ENCODE measurements at regions not wholly inside any gene's neighbourhood (a gene's known extent, or its start where the extent isn't known, plus 50 kb on each side); places are given as distances from the start of the nearest gene placed in this dataset.

DNA sequence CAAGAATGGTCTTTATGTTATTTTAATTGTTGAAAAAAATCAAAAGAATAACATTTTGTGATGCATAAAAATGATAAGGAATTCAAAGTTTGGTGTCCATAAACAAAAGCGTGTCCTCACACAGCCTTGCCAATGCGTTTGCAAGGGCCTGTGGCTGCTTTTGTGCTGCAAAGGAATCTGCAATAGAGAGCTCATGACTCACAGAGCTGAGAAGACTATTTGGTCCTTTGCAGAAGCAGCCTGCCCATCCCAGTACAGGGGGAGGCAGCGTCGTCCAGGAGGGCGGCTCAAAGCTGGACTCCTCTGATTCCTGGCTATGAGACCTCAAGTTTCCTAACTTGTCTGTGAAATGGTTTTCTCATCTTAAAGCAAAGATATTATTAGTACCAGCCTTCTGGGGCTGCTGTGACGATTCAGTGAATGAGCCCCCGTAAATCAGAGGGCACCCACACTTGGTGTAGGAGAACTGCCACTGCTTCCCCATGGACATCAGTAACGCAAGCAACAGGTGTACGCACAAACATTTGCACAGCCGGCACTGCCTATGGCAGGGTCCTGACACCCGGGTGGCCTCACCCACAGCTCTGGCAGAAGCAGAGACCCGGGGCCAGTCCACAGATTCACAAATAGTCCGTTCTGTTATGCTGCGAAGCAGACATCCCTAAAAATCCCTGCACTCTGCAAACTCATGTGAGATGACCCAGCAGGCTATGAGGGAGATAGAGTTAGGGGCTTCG lies 70.6 kb upstream of the ASAP2 start:
- DNase-seq: no peak

DNA sequence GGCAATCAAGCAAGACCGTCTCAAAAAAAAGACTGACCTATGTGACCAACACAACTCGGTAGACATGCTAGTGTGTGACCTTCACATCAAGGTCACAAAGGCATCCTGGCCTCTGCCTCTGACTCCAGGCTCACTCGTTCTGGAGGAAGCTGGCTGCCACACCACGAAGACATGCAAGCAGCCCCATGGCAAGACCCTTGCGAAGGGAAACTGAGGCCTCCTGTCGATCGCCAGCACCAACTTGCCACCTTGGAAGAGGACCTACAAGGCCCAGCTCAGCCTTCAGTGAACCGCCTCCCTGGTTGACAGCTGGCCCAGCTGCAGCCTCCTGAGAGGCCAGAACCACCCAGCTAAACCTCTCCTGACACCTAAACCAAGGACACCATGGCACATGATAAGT lies 79.3 kb upstream of the ASAP2 start:
- peak; percentile 37 for DNase-seq

DNA sequence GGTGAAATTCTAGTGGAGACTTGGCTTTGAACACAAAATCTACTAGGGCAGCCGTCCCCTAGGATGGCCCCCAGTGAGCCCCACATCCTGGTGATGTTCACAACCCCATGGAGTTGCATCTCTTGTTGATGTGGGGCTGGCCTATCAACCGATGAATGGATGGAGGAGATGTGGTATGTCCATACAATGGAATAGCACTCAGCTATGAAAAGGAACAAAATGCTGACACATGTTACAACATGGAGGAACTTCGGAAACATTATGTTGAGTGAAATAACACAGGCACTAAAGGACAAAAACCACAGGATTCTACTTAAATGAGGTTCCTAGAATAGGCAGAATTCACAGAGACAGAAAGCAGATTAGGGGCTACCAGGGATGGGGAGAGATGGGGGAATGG lies 80.1 kb upstream of the ASAP2 start:
- DNase-seq: no peak

DNA sequence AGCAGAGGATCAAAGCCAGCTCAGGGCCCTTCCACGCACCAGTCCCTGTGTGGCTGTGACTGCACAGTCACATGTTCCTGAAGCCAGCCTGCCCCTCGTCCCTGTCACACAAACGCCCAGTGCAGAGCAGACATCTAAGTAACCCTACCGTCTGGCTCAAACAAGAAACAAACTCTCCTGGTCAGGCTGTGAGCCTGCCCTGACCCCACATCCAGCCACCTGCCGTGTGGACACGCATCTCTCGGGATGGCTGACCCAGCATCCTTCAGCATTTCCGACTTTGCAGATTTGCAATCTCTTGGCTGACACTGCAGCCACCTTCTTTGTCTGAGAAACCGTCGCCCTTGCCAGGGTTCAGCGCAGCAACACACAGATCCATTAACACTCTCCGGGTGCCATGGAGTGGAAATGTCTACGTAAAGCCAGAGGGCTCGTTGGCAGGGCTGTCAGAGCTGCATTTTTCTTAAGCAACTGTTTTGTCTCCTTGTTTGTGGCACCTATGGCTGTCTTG lies 82.3 kb upstream of the ASAP2 start:
- DNase-seq: peak; percentile 25

DNA sequence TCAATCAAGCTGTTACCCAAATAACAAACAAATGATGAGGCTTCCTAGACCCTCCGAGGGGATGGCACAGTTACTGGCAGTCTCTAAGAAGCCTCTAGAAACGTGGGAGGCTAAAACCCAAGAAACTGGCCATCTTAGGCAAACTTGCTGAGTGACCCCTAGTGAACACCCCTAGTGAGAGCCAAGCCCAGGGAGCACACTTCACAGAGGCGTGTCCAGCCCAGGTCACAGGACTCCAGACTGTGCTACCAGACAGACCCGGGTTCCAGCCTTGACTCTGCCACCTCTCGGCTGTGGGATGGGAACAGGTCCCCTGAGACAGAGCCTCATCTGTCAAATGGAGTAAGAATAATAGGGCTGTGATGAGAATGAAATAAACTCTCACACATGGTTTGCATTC lies 83.5 kb upstream of the ASAP2 start:
- DNase-seq: peak; percentile 34

DNA sequence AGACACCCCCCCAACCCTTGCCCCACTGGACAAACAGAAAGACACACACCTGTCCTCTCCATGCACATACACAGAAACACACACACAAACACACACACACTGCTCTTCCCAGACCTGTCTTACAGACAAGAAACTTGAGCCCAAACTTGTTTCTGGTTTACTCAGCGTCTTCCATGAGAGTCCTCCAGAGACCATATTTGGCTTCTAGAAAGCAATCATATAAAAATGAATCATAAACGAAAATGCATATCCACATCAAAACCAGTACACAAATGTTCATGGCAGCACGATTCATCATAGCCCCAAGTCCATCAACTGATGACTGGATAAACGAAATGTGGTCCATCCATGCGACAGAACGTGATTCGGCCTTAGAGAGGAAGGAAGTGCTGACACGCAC lies 84.2 kb upstream of the ASAP2 start:
- no peak for DNase-seq

DNA sequence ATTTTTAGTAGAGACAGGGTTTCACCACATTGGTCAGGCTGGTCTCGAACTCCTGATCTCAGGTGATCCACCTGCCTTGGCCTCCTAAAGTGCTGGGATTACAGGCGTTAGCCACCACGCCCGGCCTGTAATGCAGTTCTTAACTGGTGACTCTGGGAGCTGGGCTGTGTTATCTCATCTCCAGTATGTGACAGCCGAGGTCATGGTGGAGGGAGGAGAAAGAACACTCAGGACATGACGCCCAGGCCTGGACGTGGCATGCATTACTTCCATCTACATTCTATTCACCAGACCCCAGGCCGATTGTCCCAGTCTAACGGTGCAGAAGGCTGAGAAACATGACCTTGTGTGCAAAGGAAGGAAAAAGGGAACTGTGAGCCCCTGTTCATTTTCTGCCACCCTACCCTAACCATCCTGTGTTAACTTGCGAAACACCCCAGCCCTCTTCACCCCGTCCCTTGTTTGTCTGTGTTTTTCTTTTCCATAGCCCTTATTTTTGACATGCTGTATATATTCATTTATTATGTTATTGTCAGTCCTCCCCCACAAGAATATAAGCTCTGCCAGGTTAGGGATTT lies 88.1 kb upstream of the ASAP2 start:
- DNase-seq: peak; percentile 11

DNA sequence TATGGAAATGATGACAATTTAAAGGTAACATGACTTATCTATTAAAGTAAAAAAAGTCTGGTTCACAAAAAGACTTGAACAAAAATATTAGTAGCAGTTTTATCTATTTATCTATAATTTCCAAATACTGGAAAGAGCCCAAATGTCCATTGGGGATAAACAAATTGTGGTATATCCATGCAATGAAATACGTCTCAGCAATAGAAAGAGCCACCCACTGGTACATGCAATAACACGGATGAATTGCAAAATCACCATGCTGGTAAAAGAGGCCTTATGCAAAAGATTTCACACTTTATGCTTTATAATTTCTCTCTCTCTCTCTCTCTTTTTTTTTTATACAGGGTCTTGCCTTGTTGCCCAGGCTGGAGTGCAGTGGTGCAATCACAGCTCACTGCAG lies 91.4 kb upstream of the ASAP2 start:
- no peak for DNase-seq

DNA sequence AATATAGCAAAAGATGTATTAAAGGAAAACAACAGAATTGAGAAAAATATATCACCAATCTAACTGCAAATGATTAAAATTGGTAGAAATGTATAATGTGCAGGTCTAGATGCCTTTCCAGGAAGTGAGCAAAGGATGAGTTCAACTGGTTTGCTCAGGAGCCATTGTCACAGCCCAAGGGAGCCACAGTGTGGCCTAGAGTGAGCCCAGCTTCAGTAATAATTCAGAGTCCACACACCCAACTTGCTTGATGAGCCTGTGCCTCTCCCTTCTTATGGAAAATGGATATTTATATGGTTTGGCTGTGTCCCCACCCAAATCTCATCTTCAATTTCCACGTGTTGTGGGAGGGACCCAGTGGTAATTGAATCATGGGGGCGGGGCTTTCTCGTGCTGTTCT lies 92.2 kb upstream of the ASAP2 start:
- DNase-seq: no peak

DNA sequence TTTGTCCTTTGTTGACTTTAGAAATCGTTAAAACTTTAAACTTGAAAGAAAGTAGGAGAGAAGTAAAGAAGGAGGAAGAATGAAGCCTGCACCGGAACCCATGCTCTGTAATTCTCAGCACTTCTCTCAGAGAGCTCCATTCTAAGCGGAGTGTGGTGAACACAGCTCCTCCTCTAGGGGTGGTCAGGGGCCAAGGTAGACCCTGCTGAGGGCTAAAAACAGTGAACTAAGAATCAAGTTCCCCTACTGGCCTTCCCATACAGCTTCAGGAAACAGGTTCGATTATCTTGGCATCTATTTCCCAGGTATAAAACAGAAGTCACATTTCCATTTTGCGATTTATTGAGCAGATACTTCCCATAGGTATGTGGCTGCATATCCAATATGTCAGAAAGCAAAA lies 92.7 kb upstream of the ASAP2 start:
- no peak for DNase-seq

DNA sequence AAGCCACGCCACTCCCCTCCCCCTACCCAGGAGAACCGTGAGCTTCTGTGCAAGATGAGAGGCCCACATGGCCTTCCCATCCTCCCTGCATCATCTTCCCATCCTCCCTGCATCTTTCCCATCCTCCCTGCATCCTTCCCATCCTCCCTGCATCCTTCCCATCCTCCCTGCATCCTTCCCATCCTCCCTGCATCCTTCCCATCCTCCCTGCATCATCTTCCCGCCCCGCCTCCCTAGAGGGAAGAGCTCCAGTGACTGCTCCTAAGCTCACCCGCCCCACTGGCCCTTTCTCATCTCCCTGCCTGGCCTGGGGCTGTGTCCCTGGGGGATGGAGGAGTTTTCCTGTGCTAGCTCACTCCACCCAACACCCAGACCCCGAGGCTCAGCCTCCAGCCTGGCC lies 93.3 kb upstream of the ASAP2 start:
- no peak for DNase-seq

DNA sequence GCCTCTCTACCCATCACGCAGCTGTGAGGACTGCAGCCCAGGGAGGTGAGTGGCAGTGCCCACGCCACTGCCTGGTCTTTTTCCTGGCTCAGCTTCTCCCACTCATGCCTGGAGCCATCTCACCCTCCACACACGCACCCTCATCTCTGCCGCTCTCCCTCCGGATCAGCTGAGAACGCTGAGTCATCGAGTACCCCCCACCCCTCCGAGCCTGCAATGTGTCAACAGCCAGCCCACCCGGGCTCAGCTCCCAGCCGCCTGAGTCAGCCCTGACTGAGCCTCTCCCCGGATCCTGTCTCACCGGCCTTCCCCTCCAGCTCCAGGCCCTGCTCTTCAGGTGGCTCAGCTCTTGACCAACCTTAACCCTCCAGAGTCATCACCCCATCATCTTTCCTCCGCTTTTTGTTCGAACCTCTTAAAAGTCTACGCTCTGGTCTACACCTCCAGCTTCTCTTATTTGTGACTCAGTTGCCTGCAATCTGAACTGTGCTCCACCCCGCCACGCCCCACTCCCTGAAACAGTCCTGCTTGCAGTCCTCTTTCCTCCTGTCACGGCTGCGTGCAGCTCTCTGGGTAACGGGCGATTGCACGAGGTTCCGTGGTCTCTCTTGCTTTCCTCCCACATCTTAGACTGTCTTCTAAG lies 94.4 kb upstream of the ASAP2 start:
- DNase-seq: peak; percentile 42

DNA sequence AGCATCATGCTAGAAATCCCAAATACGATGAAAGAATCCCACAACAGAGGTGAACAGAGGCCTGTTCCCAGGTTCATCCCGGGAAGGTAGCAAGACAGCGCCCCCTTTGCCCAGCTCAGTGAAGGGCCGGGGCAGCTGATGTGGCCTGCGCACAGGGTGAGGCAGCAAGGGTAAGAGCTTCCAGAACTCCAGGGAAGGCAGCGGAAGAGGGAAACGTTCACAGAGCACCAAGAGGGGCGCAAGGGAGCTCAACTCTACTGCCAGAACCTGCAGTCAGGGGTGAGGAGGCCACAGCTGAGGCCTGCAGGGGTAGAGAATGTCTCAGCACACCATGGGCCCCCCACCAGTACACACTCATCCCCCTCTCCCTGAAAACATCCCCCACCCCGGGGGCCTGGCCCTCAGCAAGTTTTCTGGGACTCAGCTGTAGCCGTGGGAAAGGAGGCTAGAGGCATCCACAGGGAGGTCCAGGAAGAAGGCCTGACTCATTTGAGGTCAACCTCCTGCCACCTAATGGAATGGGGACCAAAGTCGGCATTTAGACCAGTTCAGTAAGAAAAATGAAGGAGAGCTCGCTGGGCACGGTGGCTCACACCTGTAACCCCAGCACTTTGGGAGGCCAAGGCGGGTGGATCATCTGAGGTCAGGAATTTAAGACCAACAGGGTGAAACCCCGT lies 95.6 kb upstream of the ASAP2 start:
- peak; percentile 32 for DNase-seq

DNA sequence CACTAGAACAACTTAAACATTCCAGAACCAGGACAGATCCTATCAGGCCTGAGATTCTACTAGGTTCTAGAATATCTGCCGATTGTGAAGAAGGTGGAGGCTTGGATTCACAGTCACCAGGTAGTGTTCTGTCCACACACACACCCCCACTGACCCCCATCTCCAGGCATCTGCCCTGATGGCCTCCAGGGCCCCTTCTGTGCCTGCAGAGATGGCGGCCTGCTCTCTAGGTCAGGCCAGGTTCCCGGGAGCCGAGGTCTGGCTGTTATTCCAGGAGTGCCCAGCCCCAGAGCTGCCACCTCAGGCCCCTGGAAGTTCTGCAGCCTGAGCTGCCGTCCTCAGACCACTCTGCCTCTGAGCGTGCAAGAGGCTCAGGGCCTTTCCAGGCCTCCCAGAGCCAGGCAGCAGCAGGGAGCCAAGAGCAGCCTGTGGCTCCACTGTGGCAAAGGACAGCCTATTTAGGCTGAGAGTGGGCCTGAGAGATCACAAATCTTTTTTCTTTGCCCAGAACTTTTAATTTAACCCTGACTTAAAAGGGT lies 96.2 kb upstream of the ASAP2 start:
- DNase-seq: peak; percentile 24

DNA sequence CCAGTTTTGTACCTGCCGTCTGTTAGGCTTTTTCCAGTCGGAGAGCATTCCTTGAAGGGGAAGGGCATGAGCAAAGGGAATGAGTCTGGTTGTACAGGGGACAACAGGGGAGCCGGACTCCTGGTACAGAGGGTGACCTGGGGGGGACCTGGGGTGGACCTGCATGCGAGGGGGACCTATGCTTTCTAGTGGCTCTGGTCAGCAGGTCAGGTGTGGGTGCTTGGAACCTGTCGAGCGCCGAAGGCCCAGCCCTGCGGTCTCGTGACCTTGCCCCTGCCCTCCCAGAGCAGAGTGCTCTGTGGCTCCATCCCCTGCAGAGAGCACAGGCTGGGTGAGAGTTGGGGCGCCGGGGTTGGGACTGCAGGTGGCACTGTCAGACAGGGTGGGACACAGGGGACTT lies 96.7 kb upstream of the ASAP2 start:
- DNase-seq: no peak

DNA sequence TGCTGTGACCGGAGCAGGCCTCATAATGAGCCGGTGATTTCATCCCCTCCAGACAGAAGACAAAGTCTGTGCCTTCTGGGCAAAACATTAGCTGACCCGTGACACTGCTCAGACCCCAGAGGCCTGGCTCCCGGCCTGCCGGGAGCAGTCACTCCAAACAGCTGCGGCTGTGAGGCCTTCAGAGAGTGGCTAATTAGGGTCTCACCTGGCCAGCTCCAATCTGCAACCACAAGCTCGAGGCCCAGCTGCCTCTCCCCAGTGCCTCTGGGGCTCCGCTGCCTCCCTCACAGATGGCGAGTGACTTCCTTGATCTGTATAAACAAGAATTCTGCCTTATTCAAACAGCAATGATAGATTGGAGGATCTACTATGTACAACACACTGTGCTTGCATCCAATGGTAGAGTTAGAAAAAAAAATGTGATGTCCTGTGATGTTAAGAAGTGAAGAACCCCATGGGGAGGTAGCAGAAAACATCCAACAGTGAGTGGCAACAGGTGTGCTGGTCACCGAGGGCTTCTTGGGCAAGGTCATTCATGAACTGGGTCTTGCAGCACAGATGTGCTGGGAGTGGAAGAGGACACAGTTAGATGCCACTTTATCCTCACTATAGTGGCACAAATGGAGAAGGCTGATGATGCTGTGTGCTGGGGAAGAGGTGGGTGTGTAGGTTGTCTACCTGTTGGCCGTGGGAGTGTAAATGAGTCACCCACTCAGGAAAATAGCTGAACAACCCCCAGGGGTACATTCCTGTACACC lies 98.2 kb upstream of the ASAP2 start:
- no peak for DNase-seq

DNA sequence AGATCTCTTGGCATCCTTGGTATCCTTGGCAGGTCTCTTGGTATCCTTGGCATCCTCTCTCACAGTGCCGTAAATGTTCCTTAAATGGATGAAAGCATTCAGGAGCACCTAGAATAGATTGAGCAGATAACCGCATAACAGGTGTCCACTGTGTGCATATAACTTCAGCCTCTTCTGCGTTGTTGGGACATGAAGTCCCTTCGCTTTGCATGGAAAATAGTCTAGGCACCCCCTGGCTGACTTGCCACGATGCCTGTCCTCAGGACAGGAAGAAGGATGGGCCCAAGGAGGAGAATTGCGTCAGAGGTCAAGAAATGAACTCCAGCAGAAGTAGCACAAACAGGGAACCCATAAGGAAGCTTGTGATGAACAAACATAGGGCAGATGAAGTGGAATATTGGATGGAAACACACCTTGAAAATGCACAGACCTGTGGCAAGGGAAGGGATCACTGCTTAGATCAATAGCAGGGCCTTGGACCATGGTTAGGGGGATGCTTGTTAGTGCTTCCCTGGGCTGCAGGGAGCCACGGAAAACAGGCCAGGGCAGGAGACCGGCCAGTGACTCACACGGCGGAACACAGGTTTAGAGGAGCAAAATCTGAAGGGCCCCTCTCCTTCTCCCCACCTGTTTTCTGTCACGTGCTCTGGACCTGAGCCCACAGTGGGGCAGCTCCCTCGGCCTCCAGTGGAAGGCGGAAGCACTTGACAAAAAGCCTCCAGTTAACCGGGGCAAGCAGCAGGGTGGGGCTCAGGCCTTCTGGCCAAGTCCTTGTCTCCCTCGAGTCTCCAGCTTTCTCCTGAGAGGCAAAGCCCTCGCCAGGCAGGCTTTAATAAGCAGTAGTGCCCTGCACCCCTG lies 99.2 kb upstream of the ASAP2 start:
- DNase-seq: no peak

DNA sequence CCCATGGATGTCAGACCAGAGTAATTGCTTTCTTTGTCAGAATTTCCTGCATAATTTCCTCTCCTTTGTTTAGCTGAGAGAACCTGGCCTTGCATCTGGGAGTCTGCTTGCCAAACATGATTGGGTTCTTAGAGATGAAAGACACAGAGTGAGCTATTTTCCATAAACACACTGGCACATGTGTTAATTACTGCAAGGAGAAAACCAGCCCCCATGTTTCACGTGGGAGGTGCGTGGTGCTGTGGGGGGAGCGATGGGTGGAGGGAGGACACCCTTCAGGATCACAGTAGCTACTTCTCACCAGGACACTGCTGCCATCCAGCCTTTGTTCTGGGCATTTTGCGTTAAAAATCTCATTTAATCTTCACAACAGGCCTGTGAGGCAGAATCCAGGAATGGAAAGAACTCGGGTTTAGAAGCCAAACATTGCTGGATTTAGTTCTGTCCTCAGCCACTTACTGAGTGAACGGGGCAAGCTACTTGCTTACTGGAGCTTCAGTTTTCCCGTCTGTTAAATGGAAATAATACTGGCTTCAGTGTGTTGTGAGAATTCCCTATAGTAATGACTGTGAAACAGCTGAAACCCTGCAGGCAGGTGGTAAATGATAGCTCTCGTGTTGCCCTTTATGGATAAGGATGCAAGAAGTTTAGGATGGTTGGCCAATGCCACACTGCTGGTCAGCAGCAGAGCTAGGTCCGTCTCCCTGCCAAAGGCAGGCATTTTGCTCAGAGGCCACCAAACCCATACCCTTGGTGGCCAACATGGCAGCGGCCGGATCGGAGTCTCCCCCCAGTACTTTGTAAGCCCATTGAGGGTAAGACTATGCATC lies 100.1 kb upstream of the ASAP2 start:
- no peak for DNase-seq

DNA sequence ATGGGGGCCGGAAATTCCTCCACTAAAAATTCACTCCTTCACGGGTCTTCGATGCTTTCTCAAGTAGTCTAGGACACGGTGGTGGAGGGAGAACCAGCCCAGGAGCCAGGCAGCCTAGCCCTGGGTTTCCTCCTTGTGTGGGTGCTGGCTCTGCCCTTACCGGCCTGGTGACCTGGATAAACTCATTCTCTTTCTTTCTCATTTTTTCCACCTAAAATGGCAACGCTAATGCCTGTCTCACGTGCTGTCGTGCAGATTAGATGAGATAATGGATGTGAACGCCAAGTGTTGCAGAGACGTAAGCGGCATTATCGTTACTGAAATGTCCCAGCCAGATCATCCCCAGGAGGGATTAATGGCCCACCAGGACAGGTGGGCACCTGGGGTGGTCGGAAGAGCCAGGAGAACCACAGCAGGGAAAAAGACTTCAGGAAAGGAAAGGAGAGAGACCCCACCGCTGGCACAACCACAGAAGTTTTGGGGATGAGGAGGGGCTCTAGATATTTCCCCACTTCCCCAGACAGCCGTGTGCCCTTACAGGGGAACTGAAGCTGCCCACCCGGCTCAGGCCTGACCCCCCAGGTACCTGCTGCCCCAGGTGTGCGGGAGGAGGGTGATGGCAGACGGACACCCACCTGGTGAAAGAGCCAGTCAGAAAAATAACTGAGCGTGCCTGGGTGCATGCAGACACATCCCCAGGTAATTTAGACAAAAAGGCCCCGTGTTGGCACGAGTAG lies 100.8 kb upstream of the ASAP2 start:
- DNase-seq: no peak

Measured in right forelimb (tissue), 1 donor.